Neural progenitor cell (in vitro differentiated cells): ENCODE measurements at regions not wholly inside any gene's neighbourhood (a gene's known extent, or its start where the extent isn't known, plus 50 kb on each side); places are given as distances from the start of the nearest gene placed in this dataset.

Experiments used
- DNase-seq: peaks from one replicate; pipeline ENCODE4 v3.0.0-alpha.2; 2016; ENCODE audit warnings: low spot score
- H2AFZ ChIP-seq: fragments of 200-600 bp; sonication (generic); replicated peaks from 2 replicates; pipeline ENCODE4 v1.6.1; 2016; ENCODE audit warnings: antibody characterized with exemption
- H3F3A ChIP-seq: fragments of 200-600 bp; sonication (generic); 2 replicates; pipeline ENCODE4 v1.6.1; 2016; ENCODE audit warnings: antibody characterized with exemption, low read depth
- H3K27ac ChIP-seq: fragments of 200-600 bp; sonication (generic); 2 replicates; pipeline ENCODE4 v1.5.1; 2016; ENCODE audit warnings: mild to moderate bottlenecking
- H3K27me3 ChIP-seq: fragments of 200-600 bp; sonication (generic); 2 replicates; pipeline ENCODE4 v1.6.1; 2016; ENCODE audit warnings: mild to moderate bottlenecking, moderate library complexity
- H3K36me3 ChIP-seq: fragments of 200-600 bp; sonication (generic); 2 replicates; pipeline ENCODE4 v1.5.1; 2016
- H3K4me1 ChIP-seq: fragments of 200-600 bp; sonication (generic); 2 replicates; pipeline ENCODE4 v1.6.1; 2016; ENCODE audit warnings: mixed run types
- H3K4me2 ChIP-seq: fragments of 200-600 bp; sonication (generic); 2 replicates; pipeline ENCODE4 v1.6.1; 2016
- H3K4me3 ChIP-seq: fragments of 200-600 bp; sonication (generic); 2 replicates; pipeline ENCODE4 v1.5.1; 2016
- H3K79me2 ChIP-seq: fragments of 200-600 bp; sonication (generic); 2 replicates; pipeline ENCODE4 v1.6.1; 2016; ENCODE audit warnings: low read depth
- H3K9ac ChIP-seq: fragments of 200-600 bp; sonication (generic); 2 replicates; pipeline ENCODE4 v1.6.1; 2016
- H3K9me3 ChIP-seq: fragments of 200-600 bp; sonication (generic); 2 replicates; pipeline ENCODE4 v1.5.1; 2016; ENCODE audit warnings: low read depth
- H4K20me1 ChIP-seq: fragments of 200-600 bp; sonication (generic); 2 replicates; pipeline ENCODE4 v1.6.1; 2016; ENCODE audit warnings: low read depth
- H3K27ac Mint-ChIP-seq: 3 replicates; pipeline ENCODE4 v1.8.0; 2021; ENCODE audit warnings: mixed read lengths
- H3K27me3 Mint-ChIP-seq: 2 replicates; pipeline ENCODE4 v1.8.0; 2022; ENCODE audit warnings: low read depth, mild to moderate bottlenecking, inconsistent platforms, moderate library complexity, mixed read lengths; ENCODE audit not compliant: insufficient read depth
- H3K36me3 Mint-ChIP-seq: 3 replicates; pipeline ENCODE4 v1.8.0; 2021; ENCODE audit warnings: mixed read lengths
- H3K4me1 Mint-ChIP-seq: 3 replicates; pipeline ENCODE4 v1.8.0; 2021; ENCODE audit warnings: mixed read lengths
- H3K4me3 Mint-ChIP-seq: 3 replicates; pipeline ENCODE4 v1.8.0; 2021; ENCODE audit warnings: mild to moderate bottlenecking, moderate library complexity, mixed read lengths
- H3K9me3 Mint-ChIP-seq: 3 replicates; pipeline ENCODE4 v1.8.0; 2020; ENCODE audit warnings: mixed read lengths
- EZH2 ChIP-seq: fragments of 200-600 bp; sonication (generic); IDR thresholded peaks from 2 replicates; pipeline ENCODE4 v1.6.1; 2017; ENCODE audit warnings: antibody characterized with exemption, mild to moderate bottlenecking, moderate library complexity
- EZH2phosphoT487 ChIP-seq: fragments of 200-600 bp; sonication (generic); IDR thresholded peaks from 2 replicates; pipeline ENCODE4 v1.6.1; 2017; ENCODE audit warnings: antibody characterized with exemption
- TF ChIP-seq, protein P1 (sequence below): fragments of 200-600 bp; sonication (generic); IDR thresholded peaks from 2 replicates; pipeline ENCODE4 v1.5.1; 2017; ENCODE audit warnings: antibody characterized with exemption, mild to moderate bottlenecking

DNA sequence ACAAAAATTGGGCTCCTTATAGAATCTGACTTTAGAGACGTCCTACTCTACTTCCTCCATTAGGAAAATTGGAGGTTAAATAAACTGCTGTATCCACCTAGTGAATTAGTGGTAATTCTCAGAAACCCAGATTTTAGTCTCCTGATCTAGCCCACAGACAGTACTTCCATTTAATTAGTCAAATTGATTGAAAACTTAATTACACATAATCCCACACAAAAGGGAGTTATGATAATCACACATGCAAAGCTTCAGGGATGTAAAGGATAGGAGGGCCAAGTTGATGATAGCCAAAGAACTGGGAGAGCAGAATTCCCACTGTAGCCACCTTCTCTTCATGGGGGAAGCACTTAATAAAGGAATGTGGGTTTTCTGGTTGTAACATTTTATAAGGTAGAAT lies 471.9 kb downstream of the TMEM182 start:
- no peaks in the 10 kb centered on the region for H4K20me1 ChIP-seq
- H3K27ac ChIP-seq: no peak overlapping the region
- no peak for DNase-seq
- no peaks in the 10 kb centered on the region for H3K79me2 ChIP-seq
- no peaks in the 10 kb centered on the region for H3K4me1 ChIP-seq
- no peak overlapping the region for H3K4me3 ChIP-seq
- peaks cover 5% of the 10 kb centered on the region for H3K9me3 Mint-ChIP-seq
- no peaks in the 10 kb centered on the region for H3K36me3 ChIP-seq
- H3K27me3 Mint-ChIP-seq: peaks cover 2% of the 10 kb centered on the region
- no peak overlapping the region for H3K4me2 ChIP-seq
- H3K27ac Mint-ChIP-seq: no peak overlapping the region
- no peaks in the 10 kb centered on the region for H3F3A ChIP-seq
- H3K27me3 ChIP-seq: no peaks in the 10 kb centered on the region
- no peak overlapping the region for H3K9ac ChIP-seq
- H3K9me3 ChIP-seq: no peaks in the 10 kb centered on the region
- H3K36me3 Mint-ChIP-seq: no peaks in the 10 kb centered on the region
- TF ChIP-seq, protein P1, sequence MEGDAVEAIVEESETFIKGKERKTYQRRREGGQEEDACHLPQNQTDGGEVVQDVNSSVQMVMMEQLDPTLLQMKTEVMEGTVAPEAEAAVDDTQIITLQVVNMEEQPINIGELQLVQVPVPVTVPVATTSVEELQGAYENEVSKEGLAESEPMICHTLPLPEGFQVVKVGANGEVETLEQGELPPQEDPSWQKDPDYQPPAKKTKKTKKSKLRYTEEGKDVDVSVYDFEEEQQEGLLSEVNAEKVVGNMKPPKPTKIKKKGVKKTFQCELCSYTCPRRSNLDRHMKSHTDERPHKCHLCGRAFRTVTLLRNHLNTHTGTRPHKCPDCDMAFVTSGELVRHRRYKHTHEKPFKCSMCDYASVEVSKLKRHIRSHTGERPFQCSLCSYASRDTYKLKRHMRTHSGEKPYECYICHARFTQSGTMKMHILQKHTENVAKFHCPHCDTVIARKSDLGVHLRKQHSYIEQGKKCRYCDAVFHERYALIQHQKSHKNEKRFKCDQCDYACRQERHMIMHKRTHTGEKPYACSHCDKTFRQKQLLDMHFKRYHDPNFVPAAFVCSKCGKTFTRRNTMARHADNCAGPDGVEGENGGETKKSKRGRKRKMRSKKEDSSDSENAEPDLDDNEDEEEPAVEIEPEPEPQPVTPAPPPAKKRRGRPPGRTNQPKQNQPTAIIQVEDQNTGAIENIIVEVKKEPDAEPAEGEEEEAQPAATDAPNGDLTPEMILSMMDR: no peak
- TF ChIP-seq EZH2 (no peak), EZH2phosphoT487 (no peak)
- no peak overlapping the region for H3K4me3 Mint-ChIP-seq
- no peak overlapping the region for H2AFZ ChIP-seq
- peaks cover 8% of the 10 kb centered on the region for H3K4me1 Mint-ChIP-seq

DNA sequence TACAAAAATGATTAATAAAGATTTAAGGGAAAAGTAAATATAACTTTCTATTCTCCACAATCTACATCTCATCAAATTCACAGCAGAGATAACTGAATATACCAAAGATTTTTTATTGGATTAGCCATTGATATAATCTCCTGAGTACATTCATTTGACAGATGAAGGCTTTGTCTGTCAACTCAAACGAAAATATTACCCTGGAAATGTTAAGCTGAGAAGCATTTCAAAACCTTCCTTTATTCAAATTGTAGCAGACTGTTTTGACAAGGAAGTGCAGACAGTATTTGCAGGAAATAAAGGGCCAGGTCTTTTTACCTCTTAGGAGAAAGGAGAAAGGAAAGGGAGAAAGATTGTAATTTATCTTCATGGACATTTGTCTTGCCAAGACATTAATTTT lies 473.5 kb downstream of the TMEM182 start:
- peaks cover 2% of the 10 kb centered on the region for H3K27me3 Mint-ChIP-seq
- Histone ChIP-seq H3K9ac (no peak overlapping the region), H3F3A (no peaks in the 10 kb centered on the region), H3K79me2 (no peaks in the 10 kb centered on the region), H3K4me2 (no peak overlapping the region), H3K27ac (no peak overlapping the region), H3K4me3 (no peak overlapping the region), H3K4me1 (no peaks in the 10 kb centered on the region), H3K36me3 (no peaks in the 10 kb centered on the region), H2AFZ (no peak overlapping the region), H4K20me1 (no peaks in the 10 kb centered on the region), H3K27me3 (no peaks in the 10 kb centered on the region), H3K9me3 (no peaks in the 10 kb centered on the region)
- DNase-seq: no peak
- peaks cover 8% of the 10 kb centered on the region for H3K4me1 Mint-ChIP-seq
- H3K4me3 Mint-ChIP-seq: no peak overlapping the region
- peaks cover 8% of the 10 kb centered on the region for H3K9me3 Mint-ChIP-seq
- no peaks in the 10 kb centered on the region for H3K36me3 Mint-ChIP-seq
- TF ChIP-seq, protein P1: no peak
- TF ChIP-seq EZH2 (no peak), EZH2phosphoT487 (no peak)
- no peak overlapping the region for H3K27ac Mint-ChIP-seq

DNA sequence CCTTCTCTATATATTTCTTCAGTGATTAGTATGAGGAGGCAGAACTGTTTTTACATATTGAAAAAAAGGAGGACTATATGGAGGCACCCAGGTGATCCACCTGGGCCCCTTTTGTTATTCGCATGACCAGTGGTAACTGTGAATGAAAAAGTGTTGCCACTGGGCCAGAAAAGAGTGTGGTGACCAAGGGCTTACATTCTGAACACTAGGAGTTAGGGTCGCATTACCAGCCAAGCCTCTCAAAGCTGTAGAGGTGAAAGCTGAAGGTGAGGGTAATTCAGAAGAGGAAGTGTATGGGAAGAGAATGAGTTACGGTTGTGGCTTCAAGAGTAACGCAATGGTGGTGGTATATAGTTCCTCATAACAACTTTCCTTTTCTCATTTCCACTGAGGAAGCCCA lies 487.6 kb downstream of the TMEM182 start:
- Histone ChIP-seq H3K9me3 (no peaks in the 10 kb centered on the region), H2AFZ (no peak overlapping the region), H3K4me2 (no peak overlapping the region), H3F3A (no peaks in the 10 kb centered on the region), H3K4me1 (peaks cover 7% of the 10 kb centered on the region), H3K9ac (no peak overlapping the region), H3K27ac (no peak overlapping the region), H4K20me1 (no peaks in the 10 kb centered on the region), H3K36me3 (no peaks in the 10 kb centered on the region), H3K4me3 (no peak overlapping the region), H3K79me2 (no peaks in the 10 kb centered on the region), H3K27me3 (no peaks in the 10 kb centered on the region)
- TF ChIP-seq, protein P1: no peak
- TF ChIP-seq EZH2 (no peak), EZH2phosphoT487 (no peak)
- H3K27me3 Mint-ChIP-seq: peaks cover 2% of the 10 kb centered on the region
- H3K36me3 Mint-ChIP-seq: no peaks in the 10 kb centered on the region
- no peak overlapping the region for H3K4me3 Mint-ChIP-seq
- H3K9me3 Mint-ChIP-seq: peaks cover 4% of the 10 kb centered on the region
- no peak overlapping the region for H3K27ac Mint-ChIP-seq
- DNase-seq: no peak
- peaks cover 6% of the 10 kb centered on the region for H3K4me1 Mint-ChIP-seq
